ENCODE measurements at regions not wholly inside any gene's neighbourhood (a gene's known extent, or its start where the extent isn't known, plus 50 kb on each side); places are given as distances from the start of the nearest gene placed in this dataset.
A peak's percentile ranks its signal among the peaks of the same experiment; 100 is the strongest.
"Not testable (repeated sequence)": the region's sequence is repeated elsewhere in the genome, so short reads cannot be mapped to it uniquely, and the experiment has no call there.

- not testable (repeated sequence) for H3K36me3 Mint-ChIP-seq (ENCODE audit: low read depth); H3K9me3 Mint-ChIP-seq; H3K27ac Mint-ChIP-seq; H3K4me1 Mint-ChIP-seq (ENCODE audit: low read depth); H3K27me3 Mint-ChIP-seq (ENCODE audit: low read depth)
- peak overlapping the region; percentile 28 for H3K4me3 Mint-ChIP-seq
Observed at GRCh38 chr15:32536507-32537172, 56.6 kb upstream of the GOLGA8N start.

- not testable (repeated sequence) for H3K36me3 Mint-ChIP-seq (ENCODE audit: low read depth); H3K4me1 Mint-ChIP-seq (ENCODE audit: low read depth); H3K27ac Mint-ChIP-seq; H3K4me3 Mint-ChIP-seq; H3K27me3 Mint-ChIP-seq (ENCODE audit: low read depth); H3K9me3 Mint-ChIP-seq
Observed at GRCh38 chr15:32536057-32536493, 57.2 kb upstream of the GOLGA8N start.

- H3K27ac Mint-ChIP-seq; H3K4me3 Mint-ChIP-seq; H3K27me3 Mint-ChIP-seq (ENCODE audit: low read depth); H3K36me3 Mint-ChIP-seq (ENCODE audit: low read depth); H3K9me3 Mint-ChIP-seq; H3K4me1 Mint-ChIP-seq (ENCODE audit: low read depth): not testable (repeated sequence)
Observed at GRCh38 chr15:32535150-32535898, 57.9 kb upstream of the GOLGA8N start.

GRCh38 chr15:32522900-32523299 is 67.5 kb upstream of the GOLGA8O start:
- H3K27ac Mint-ChIP-seq; H3K27me3 Mint-ChIP-seq (ENCODE audit: low read depth); H3K36me3 Mint-ChIP-seq (ENCODE audit: low read depth); H3K9me3 Mint-ChIP-seq; H3K4me3 Mint-ChIP-seq; H3K4me1 Mint-ChIP-seq (ENCODE audit: low read depth): not testable (repeated sequence)

GRCh38 chr15:32522421-32522820 is 67.0 kb upstream of the GOLGA8O start:
- not testable (repeated sequence) for H3K4me1 Mint-ChIP-seq (ENCODE audit: low read depth); H3K27me3 Mint-ChIP-seq (ENCODE audit: low read depth); H3K9me3 Mint-ChIP-seq; H3K27ac Mint-ChIP-seq; H3K36me3 Mint-ChIP-seq (ENCODE audit: low read depth); H3K4me3 Mint-ChIP-seq

GRCh38 chr15:32518976-32519375 is 63.5 kb upstream of the GOLGA8O start:
- not testable (repeated sequence) for H3K27ac Mint-ChIP-seq

GRCh38 chr15:32518013-32518412 is 62.6 kb upstream of the GOLGA8O start:
- H3K4me3 Mint-ChIP-seq: not testable (repeated sequence)

More at GRCh38 chr15:32518976-32519375, 63.5 kb upstream of the GOLGA8O start:
- not testable (repeated sequence) for H3K27me3 Mint-ChIP-seq (ENCODE audit: low read depth); H3K36me3 Mint-ChIP-seq (ENCODE audit: low read depth); H3K4me3 Mint-ChIP-seq; H3K9me3 Mint-ChIP-seq; H3K4me1 Mint-ChIP-seq (ENCODE audit: low read depth)

GRCh38 chr15:32516954-32517353 is 61.5 kb upstream of the GOLGA8O start:
- not testable (repeated sequence) for H3K4me3 Mint-ChIP-seq; H3K27me3 Mint-ChIP-seq (ENCODE audit: low read depth); H3K9me3 Mint-ChIP-seq; H3K36me3 Mint-ChIP-seq (ENCODE audit: low read depth); H3K4me1 Mint-ChIP-seq (ENCODE audit: low read depth); H3K27ac Mint-ChIP-seq

More at GRCh38 chr15:32518013-32518412, 62.6 kb upstream of the GOLGA8O start:
- H3K27ac Mint-ChIP-seq; H3K36me3 Mint-ChIP-seq (ENCODE audit: low read depth); H3K9me3 Mint-ChIP-seq; H3K27me3 Mint-ChIP-seq (ENCODE audit: low read depth); H3K4me1 Mint-ChIP-seq (ENCODE audit: low read depth): not testable (repeated sequence)

- H3K27me3 Mint-ChIP-seq (ENCODE audit: low read depth); H3K4me1 Mint-ChIP-seq (ENCODE audit: low read depth); H3K4me3 Mint-ChIP-seq; H3K9me3 Mint-ChIP-seq; H3K36me3 Mint-ChIP-seq (ENCODE audit: low read depth); H3K27ac Mint-ChIP-seq: not testable (repeated sequence)
Observed at GRCh38 chr15:32513378-32513777, 57.9 kb upstream of the GOLGA8O start.

GRCh38 chr15:32510027-32510426 is 54.6 kb upstream of the GOLGA8O start:
- not testable (repeated sequence) for H3K27me3 Mint-ChIP-seq (ENCODE audit: low read depth); H3K36me3 Mint-ChIP-seq (ENCODE audit: low read depth); H3K4me1 Mint-ChIP-seq (ENCODE audit: low read depth); H3K27ac Mint-ChIP-seq; H3K4me3 Mint-ChIP-seq; H3K9me3 Mint-ChIP-seq

- not testable (repeated sequence) for H3K27ac Mint-ChIP-seq; H3K4me3 Mint-ChIP-seq; H3K9me3 Mint-ChIP-seq; H3K36me3 Mint-ChIP-seq (ENCODE audit: low read depth); H3K4me1 Mint-ChIP-seq (ENCODE audit: low read depth); H3K27me3 Mint-ChIP-seq (ENCODE audit: low read depth)
Observed at GRCh38 chr15:32508081-32508480, 52.6 kb upstream of the GOLGA8O start.

- H3K4me1 Mint-ChIP-seq (ENCODE audit: low read depth); H3K4me3 Mint-ChIP-seq; H3K27me3 Mint-ChIP-seq (ENCODE audit: low read depth): not testable (repeated sequence)
Observed at GRCh38 chr15:32506787-32507186, 51.4 kb upstream of the GOLGA8O start.

GRCh38 chr15:32505633-32506032 is 50.2 kb upstream of the GOLGA8O start:
- H3K36me3 Mint-ChIP-seq (ENCODE audit: low read depth); H3K27me3 Mint-ChIP-seq (ENCODE audit: low read depth); H3K4me1 Mint-ChIP-seq (ENCODE audit: low read depth); H3K9me3 Mint-ChIP-seq; H3K27ac Mint-ChIP-seq; H3K4me3 Mint-ChIP-seq: not testable (repeated sequence)

More at GRCh38 chr15:32506787-32507186, 51.4 kb upstream of the GOLGA8O start:
- H3K9me3 Mint-ChIP-seq; H3K36me3 Mint-ChIP-seq (ENCODE audit: low read depth); H3K27ac Mint-ChIP-seq: not testable (repeated sequence)

Data from T-helper 1 cell treated with Interleukin-12 subunit alpha and Interleukin-12 subunit beta and Interleukin-4 antibody, amounts not matched to agents 30 μg/mL and 1 μg/mL, for 36 hours (primary cell).